ENCODE measurements at regions not wholly inside any gene's neighbourhood (a gene's known extent, or its start where the extent isn't known, plus 50 kb on each side); places are given as distances from the start of the nearest gene placed in this dataset.

DNA sequence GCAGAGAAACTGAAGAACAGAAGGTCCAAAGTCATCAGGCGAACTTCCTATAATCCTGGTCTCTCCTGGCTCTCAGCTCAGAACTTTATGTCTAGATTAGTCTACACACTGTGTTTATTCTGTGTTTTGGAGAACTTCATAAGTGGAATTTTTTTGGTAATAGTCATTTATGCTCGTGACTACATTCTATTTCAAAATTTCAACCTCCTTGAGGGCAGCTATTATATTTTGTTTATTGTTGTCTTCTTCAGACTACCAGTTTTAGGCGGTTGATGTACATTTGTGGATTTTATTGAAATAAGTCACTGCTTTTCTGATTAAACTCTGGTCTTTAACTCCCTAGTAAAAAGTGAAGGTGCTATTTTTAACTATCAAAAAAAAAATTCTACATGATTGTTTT, 816.6 kb downstream of the SATB2 start:
- no peaks in the 10 kb centered on the region for H3K27me3 ChIP-seq (ENCODE audit: control insufficient read depth in 4 of 4, insufficient read depth in 4 of 4, low read length in 3 of 4)
- H3K4me3 ChIP-seq (ENCODE audit: low read depth in 1 of 3, low read length in 3 of 3), result no peak overlapping the region
- H3K4me1 ChIP-seq (ENCODE audit: control insufficient read depth in 4 of 4, insufficient read depth in 4 of 4, low read length in 3 of 4), result no peaks in the 10 kb centered on the region
- WGBS, result 79% methylated on average over 3 of the region's 3 CpGs
- no peaks in the 10 kb centered on the region for H3K36me3 ChIP-seq (ENCODE audit: control insufficient read depth in 4 of 4, insufficient read depth in 3 of 4, low read depth in 1 of 4, low read length in 3 of 4)
- H3K9me3 ChIP-seq (ENCODE audit: control insufficient read depth in 4 of 4, low read length in 3 of 4), result peaks cover 0 to 2% (median 0%) of the 10 kb centered on the region in 4 donors
- no peak overlapping the region for H3K27ac ChIP-seq (ENCODE audit: low read depth in 1 of 2, low read length in 2 of 2)
- DNase-seq (ENCODE audit: low spot score), result no peak
- H3K9ac ChIP-seq (ENCODE audit: low read depth in 1 of 2, low read length in 2 of 2), result no peak overlapping the region
- TF ChIP-seq, protein P1, sequence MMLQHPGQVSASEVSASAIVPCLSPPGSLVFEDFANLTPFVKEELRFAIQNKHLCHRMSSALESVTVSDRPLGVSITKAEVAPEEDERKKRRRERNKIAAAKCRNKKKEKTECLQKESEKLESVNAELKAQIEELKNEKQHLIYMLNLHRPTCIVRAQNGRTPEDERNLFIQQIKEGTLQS (IDR thresholded peaks at IDR 0.05), result no peak
- TF ChIP-seq, protein P2, sequence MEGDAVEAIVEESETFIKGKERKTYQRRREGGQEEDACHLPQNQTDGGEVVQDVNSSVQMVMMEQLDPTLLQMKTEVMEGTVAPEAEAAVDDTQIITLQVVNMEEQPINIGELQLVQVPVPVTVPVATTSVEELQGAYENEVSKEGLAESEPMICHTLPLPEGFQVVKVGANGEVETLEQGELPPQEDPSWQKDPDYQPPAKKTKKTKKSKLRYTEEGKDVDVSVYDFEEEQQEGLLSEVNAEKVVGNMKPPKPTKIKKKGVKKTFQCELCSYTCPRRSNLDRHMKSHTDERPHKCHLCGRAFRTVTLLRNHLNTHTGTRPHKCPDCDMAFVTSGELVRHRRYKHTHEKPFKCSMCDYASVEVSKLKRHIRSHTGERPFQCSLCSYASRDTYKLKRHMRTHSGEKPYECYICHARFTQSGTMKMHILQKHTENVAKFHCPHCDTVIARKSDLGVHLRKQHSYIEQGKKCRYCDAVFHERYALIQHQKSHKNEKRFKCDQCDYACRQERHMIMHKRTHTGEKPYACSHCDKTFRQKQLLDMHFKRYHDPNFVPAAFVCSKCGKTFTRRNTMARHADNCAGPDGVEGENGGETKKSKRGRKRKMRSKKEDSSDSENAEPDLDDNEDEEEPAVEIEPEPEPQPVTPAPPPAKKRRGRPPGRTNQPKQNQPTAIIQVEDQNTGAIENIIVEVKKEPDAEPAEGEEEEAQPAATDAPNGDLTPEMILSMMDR (IDR thresholded peaks at IDR 0.05; ENCODE audit: low read depth, low read length, missing input control), result no peak
- TF ChIP-seq GABPA (IDR thresholded peaks at IDR 0.05 in 1 of 2, conservative IDR thresholded peaks at IDR 0.05 in 1 of 2), result no peak
- TF ChIP-seq, protein P3, sequence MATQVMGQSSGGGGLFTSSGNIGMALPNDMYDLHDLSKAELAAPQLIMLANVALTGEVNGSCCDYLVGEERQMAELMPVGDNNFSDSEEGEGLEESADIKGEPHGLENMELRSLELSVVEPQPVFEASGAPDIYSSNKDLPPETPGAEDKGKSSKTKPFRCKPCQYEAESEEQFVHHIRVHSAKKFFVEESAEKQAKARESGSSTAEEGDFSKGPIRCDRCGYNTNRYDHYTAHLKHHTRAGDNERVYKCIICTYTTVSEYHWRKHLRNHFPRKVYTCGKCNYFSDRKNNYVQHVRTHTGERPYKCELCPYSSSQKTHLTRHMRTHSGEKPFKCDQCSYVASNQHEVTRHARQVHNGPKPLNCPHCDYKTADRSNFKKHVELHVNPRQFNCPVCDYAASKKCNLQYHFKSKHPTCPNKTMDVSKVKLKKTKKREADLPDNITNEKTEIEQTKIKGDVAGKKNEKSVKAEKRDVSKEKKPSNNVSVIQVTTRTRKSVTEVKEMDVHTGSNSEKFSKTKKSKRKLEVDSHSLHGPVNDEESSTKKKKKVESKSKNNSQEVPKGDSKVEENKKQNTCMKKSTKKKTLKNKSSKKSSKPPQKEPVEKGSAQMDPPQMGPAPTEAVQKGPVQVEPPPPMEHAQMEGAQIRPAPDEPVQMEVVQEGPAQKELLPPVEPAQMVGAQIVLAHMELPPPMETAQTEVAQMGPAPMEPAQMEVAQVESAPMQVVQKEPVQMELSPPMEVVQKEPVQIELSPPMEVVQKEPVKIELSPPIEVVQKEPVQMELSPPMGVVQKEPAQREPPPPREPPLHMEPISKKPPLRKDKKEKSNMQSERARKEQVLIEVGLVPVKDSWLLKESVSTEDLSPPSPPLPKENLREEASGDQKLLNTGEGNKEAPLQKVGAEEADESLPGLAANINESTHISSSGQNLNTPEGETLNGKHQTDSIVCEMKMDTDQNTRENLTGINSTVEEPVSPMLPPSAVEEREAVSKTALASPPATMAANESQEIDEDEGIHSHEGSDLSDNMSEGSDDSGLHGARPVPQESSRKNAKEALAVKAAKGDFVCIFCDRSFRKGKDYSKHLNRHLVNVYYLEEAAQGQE (IDR thresholded peaks at IDR 0.05), result no peak
- no peak for TF ChIP-seq RXRA (IDR thresholded peaks at IDR 0.05)
- no peak for TF ChIP-seq HNF4A (conservative IDR thresholded peaks at IDR 0.05)
- TF ChIP-seq YY1 (IDR thresholded peaks at IDR 0.05), result no peak
- TF ChIP-seq FOXA1 (IDR thresholded peaks at IDR 0.05), result no peak
- TF ChIP-seq SP1 (IDR thresholded peaks at IDR 0.05), result no peak
- TF ChIP-seq RAD21 (IDR thresholded peaks at IDR 0.05), result no peak
- TF ChIP-seq HNF4G (IDR thresholded peaks at IDR 0.05), result no peak
- TF ChIP-seq TAF1 (conservative IDR thresholded peaks at IDR 0.05), result no peak
- no peak for TF ChIP-seq EGR1 (IDR thresholded peaks at IDR 0.05; ENCODE audit: low read depth in 2 of 2)
- TF ChIP-seq, protein P4, sequence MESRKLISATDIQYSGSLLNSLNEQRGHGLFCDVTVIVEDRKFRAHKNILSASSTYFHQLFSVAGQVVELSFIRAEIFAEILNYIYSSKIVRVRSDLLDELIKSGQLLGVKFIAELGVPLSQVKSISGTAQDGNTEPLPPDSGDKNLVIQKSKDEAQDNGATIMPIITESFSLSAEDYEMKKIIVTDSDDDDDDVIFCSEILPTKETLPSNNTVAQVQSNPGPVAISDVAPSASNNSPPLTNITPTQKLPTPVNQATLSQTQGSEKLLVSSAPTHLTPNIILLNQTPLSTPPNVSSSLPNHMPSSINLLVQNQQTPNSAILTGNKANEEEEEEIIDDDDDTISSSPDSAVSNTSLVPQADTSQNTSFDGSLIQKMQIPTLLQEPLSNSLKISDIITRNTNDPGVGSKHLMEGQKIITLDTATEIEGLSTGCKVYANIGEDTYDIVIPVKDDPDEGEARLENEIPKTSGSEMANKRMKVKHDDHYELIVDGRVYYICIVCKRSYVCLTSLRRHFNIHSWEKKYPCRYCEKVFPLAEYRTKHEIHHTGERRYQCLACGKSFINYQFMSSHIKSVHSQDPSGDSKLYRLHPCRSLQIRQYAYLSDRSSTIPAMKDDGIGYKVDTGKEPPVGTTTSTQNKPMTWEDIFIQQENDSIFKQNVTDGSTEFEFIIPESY (IDR thresholded peaks at IDR 0.05), result no peak
- TF ChIP-seq FOXA2 (IDR thresholded peaks at IDR 0.05), result no peak
- TF ChIP-seq NR2F2 (IDR thresholded peaks at IDR 0.05), result no peak
- TF ChIP-seq JUND (IDR thresholded peaks at IDR 0.05), result no peak
- TF ChIP-seq, protein P5, sequence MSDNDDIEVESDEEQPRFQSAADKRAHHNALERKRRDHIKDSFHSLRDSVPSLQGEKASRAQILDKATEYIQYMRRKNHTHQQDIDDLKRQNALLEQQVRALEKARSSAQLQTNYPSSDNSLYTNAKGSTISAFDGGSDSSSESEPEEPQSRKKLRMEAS (IDR thresholded peaks at IDR 0.05), result no peak

Measured in liver (tissue), 8 donors.